GM18873 (cell line): ENCODE measurements at regions not wholly inside any gene's neighbourhood (a gene's known extent, or its start where the extent isn't known, plus 50 kb on each side); places are given as distances from the start of the nearest gene placed in this dataset.

ENCODE experiments used
- ATAC-seq: cut with Tn5 transposase; IDR thresholded peaks from one replicate; pipeline ENCODE4 v1.9.1; 2021; ENCODE audit warnings: mild to moderate bottlenecking, moderate library complexity, moderate number of reproducible peaks; ENCODE audit not compliant: unreplicated experiment, low FRiP score

DNA sequence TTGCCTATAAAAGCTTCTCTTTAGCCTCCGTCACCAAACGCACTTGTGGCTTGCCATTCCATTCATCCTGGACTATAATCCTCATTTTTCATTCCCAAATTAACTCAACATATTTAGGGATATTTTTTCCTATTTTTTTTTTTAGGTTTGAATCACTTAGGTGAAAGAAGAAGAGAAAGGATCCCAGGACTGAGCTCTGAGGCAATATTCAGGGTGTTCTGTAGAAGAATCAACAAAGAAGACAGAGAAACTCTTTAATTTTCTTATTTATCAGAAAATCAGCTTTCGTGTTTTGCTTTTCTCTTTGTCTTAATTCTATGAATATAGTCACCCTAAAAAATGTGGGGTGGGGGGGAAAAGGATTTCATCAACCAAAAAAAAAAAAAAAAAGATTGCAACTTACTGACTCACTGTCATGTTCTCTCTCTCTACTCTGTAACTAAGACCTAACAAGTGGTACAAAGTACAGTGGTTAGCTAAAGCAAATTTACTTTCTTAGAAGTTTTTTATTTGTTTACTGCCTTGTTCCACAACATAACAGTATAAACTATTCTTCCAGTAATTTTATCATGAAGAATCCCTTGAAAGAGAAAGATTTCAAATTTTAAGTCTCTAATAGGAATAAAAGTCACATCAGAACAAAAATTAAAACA is 272.0 kb downstream of the DHX15 start:
- no peak for ATAC-seq

GRCh38 chr4:24303926-24304325 is 280.4 kb downstream of the DHX15 start:
- no peak for ATAC-seq

GRCh38 chr4:24298911-24299310 is 285.4 kb downstream of the DHX15 start:
- ATAC-seq: no peak

DNA sequence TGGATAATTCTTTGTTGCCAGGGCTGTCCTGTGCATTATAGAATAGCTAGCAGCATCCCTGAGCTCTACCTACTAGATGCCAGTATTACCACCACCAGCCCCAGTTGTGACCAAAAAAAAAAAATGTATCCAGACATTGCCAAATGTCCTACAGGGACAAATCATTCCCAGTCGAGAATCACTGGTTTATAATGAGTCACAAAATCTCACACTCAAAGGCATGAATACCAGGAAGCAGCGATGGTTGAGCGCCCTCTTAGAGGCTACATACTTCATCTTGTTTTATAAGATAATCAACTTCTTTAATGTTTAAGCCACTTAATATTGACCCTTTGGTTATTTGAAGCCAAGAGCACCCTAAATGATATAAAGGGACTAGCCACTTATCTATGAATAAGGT is 297.3 kb downstream of the DHX15 start:
- ATAC-seq: no peak

DNA sequence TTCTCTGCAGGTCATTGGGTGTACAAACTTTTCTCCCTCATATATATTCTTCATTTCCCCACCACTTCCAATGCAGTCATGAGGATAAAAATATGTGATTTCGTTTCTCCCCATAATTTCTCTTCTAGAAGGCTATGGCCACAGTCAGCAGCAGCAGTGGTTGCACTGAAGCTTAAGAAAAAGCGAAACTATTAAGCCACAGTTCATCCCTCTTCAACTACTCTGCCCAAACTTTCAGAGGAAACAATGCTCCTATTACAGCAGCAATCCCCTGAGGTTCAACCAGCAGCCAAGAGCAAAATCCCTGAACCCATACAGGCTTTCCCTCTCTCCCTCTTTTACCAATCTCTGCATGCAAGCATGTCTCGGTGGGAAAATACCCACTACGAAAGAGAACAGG is 298.6 kb downstream of the DHX15 start:
- no peak for ATAC-seq

DNA sequence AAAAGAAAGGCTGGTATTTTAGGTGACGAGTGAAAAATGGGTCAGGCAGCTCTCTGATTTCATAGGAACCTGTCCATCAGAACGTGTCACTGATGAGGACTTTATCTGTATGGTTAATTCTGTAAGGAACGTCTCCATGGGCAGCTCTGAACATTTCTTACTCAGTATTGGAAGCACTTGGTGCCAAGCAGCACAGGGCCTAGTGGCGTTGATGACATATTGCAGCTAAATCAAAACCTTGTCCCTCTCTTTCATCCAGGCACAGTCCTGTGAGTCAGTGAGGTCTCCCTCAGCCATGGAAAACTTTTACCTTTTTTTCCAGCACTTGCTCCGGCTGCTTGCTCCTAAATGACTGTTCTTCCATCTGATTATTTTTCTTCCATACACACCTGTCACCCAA is 301.9 kb downstream of the DHX15 start:
- no peak for ATAC-seq

- ATAC-seq: no peak
Observed at GRCh38 chr4:24279911-24280375, 304.4 kb downstream of the DHX15 start.

GRCh38 chr4:24279469-24279868 is 304.9 kb downstream of the DHX15 start:
- no peak for ATAC-seq

DNA sequence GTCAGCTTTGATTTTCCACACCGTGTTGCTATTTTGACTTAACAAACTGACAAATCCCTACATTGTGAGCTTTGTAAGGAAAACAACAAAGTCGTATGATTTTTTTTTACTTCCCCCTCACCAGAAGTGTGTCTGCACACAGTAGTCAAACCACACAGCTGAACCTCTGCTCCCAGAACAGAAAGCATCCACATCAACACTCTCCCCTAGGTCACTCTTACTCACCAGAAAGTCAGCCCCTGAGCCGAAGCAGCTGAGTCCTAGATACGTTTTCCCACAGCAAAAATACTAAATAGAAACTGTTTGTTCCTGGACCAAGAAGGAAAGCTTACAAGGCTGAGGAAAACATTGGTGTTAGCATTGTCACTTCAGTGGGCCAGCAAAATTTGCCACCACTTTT is 305.7 kb downstream of the DHX15 start:
- no peak for ATAC-seq

DNA sequence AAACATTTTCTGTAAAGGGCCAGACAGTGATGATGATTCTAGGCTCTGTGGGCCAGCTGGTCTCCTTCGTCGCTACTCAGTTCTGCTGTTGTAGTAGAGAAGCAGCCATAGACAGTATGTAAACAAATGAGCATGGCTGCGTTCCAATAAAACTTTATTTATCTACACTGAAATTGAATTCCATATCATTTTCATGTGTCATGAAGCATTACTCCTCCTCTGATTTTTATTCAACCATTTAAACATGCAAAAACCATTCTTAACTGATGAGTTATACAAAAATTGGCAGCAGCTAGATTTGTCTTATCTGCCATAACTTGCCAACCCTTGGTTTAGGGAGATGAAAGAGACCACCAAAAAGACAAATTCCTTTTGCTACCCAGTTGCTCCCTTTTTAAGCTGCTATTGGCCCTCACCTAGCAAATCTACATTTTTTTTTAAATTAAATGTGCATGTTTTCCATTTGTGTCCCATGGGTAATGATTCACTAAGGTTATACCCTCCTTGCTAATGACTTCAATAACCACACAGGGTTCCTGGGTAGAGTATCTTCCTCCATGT is 309.9 kb downstream of the DHX15 start:
- no peak for ATAC-seq

DNA sequence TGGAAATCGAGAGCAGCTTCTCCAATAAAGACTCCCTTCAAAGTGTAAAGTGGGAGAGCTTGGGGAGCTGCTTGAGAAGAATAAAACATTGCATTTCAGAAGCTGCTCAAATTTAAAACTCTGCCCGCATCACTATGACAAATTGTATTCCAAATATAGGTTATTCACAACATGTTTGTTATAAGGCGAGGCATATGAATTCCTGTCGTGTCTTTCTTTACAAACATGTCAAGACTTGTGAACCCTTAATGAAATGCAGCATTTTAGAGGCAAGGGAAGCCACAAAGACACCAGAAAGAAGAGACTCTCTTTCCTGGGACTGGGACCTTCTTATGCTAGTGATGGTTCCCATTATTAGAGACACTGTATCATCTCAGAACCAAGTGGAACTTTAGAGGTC is 311.2 kb downstream of the DHX15 start:
- ATAC-seq: no peak

- ATAC-seq: no peak
Observed at GRCh38 chr4:24266951-24267722, 317.2 kb downstream of the DHX15 start.

DNA sequence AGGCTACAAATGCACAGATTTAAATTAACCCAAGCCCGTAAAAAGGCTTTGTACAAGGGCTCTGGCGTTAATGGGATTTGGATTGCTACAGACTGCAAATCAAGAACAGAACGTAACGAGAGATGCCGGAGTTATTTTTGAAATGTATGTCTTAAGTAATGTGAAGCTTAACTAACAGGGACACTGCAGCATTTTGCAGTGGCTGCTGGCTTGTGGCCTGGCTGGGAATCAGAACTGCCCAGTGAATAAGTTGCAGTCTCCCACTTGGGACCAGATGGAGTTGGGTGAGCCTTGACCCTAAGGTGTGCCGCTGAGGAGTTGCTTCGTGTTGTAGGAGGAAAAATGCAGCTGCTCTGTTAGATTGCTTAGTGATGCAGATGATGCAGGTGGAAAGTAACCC is 318.4 kb downstream of the DHX15 start:
- no peak for ATAC-seq

DNA sequence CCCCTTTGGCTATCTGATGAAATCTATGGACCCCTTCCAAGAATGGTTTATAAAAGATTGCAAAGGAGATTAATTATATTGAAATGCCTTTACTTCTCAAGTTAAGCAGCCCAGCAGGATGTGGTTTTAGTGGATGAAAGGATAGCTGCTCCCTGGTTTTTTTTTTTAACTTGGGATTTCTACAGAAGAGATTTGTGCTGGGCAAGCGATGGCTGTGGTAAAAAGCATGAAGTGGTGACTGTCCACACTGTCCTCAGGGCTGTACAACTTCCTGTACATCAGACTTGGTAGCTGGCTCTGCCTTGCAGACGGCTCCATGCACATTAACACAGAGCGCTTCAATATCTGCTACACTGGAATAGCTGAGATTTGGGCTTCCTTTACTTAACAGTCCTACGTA is 321.7 kb downstream of the DHX15 start:
- ATAC-seq: no peak

DNA sequence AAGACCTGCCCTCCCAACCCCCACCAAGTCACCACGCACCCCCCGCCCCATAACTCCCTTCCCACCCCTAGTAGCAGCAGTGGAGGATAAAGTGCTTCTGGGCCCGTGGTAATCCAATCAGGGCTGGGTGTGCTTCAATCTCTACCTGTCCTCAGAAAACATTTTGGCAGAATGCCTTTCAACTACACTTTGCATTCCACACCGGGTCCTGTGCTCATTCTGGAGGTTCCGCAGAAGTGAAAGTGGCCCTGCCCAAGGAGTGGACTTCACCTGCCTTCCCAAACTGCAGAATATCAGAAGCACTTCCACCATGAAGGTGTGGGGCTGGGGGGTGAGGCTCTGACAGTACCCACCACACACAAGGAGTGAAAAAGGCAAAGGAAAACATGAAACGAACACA is 322.3 kb downstream of the DHX15 start:
- no peak for ATAC-seq

DNA sequence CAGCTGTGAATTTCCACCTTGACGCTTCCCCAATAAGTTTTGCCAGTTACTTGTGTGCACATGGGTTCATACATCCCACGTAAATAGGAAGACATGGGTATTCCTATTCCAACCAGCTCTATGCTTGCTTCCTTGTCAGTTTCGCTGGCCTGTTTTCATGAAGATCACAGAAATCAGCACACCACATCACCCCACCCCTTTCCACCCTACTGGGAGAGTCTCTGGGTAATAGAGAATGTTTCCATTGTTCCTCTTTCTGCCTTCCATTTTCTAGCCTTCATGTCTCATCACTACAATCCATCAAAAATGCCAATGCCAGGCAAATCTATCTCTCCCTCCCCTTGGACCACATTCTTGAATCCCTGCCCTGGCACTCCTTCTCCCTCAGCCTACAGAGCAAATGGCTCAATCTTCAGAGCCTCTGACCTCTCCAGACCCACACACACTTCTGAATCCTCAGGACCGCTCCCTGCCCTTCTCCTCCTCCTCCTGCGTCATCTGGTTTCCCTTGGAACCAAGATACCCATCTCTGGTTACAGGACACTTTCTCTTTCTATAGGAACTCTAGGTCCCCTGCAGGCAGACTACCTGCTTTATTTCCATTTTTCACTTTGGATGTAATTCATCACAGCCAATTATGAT is 323.3 kb downstream of the DHX15 start:
- ATAC-seq: no peak

DNA sequence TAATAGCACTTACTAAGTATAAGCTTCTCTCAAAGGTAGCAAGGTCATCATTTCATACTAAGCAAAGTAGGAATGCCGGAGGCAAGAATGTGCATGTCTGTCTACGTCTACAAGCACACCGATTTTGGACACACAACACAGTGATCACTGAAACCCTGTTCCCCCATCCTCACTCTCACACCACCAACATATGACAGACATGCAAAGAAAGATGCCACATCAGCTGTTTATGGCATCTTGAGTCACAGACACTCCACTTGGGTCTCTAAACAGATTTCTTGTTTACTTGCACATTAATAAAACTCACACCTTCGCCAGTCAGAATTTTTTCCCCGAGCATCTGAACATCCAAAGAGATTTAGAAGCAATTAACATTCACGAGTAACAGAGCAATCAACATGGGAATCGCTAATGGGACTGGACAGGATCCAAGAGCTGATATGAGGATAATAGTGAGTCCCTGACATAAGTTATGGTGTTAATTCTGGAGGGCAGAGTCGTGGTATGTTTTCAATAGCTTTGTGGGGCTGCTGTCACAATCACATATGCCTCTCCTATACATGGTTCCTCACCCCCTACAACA is 324.1 kb downstream of the DHX15 start:
- no peak for ATAC-seq

DNA sequence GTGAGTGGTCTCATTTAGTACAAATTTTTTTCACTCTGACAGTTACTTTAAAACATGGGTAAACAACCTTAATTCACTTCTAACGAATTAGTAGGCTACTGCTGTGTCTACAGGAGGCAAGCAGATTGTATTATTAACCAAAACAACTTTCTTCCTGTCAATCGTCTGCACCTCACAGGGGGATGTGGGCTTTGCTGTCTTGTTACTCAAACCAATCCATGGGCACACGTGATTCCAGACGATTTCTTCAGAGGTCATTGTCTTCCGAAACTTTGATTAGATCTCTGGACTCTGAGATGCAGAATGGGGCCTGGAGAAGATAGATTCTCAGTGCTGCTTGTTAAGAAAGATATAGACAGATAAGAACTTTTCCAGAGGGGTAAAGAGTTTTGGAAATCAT is 327.8 kb downstream of the DHX15 start:
- no peak for ATAC-seq

GRCh38 chr4:24256066-24256465 is 328.3 kb downstream of the DHX15 start:
- ATAC-seq: no peak

DNA sequence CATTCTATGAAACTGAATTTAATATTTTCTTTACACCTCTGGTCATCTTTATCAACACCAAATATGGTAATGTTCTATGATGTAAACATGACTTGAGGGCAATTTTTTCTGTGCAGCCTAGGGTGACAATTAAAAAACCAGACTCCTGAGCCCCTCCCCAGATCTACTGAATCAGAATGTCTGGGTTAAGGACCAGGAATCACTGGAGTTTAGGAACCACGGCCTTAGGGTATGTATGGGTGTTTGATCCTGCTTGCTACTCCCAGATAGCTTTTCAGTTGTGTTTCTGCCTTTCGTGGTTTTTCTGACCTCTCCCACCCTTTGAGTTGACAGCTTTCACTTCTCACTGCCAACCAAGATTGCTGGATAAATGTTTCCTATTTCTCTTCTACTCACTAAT is 332.2 kb downstream of the DHX15 start:
- ATAC-seq: no peak

- no peak for ATAC-seq
Observed at GRCh38 chr4:24251589-24251988, 332.8 kb downstream of the DHX15 start.
